NCI-H2081 treated with DMSO at 0.1 percent for 48 hours (cell line): ENCODE measurements at regions not wholly inside any gene's neighbourhood (a gene's known extent, or its start where the extent isn't known, plus 50 kb on each side); places are given as distances from the start of the nearest gene placed in this dataset.

Source experiments
- DNase-seq: peaks from one replicate; lab custom pipeline; 2025; lab: John Stamatoyannopoulos, UW

- no peak for DNase-seq
These were observed 1195.0 kb downstream of the SLITRK5 start for GRCh38 chr13:88866195-88866594.

GRCh38 chr13:88883741-88884140, 1212.6 kb downstream of the SLITRK5 start:
- DNase-seq = no peak

DNA sequence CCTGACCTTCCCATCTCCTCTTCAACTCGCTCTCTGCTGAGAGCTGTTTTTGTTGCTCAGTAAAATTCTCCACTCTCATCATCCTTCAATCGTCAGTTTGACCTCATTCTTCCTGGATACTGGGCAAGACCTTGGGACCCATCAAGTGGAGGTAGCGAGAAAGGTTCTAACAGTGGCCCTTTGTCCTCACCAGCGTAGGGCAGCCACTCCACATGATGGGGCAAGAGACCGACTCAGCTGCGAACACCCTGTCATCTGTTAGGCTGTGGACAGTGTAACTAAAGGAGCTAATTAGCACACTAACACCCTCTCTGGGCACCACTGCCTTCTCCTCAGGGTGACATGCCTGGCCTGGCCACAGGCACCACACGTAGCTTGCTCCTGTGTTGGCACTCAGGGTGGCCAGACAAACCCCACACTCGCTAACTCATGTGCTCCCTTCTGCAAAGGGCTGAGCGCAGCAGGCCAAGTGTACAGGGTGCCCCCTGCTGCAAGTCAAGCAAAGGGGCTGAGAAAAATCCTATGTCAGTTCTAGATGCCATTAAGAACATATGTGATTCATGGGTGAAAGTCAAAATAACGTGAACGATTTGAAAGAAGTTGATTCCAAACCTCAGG, 1216.0 kb downstream of the SLITRK5 start:
- DNase-seq = no peak

- no peak for DNase-seq
These were observed 1224.2 kb downstream of the SLITRK5 start for GRCh38 chr13:88895261-88895941.

DNA sequence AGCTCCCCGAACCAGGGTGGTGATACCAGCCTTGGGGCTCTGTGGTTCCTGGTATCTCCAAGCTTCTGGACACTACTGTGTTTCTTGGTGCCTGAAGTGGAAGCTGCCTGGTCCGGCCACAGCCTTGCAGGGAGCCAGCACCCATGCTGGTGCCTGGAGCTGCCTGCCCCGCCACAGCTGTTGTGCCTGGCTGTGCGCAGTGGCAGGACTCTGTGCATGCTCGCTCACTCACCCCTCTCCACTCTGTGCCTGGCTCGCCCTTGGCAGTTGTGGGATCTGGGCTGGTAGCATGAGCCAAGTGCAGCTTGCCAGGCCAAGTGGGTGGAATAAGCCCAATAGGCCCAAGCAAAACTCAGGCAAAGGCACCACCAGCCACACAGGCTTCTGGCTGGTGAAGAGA, 1225.3 kb downstream of the SLITRK5 start:
- no peak for DNase-seq

- DNase-seq = peak; percentile 90
These were observed 1237.8 kb downstream of the SLITRK5 start for GRCh38 chr13:88908961-88909441.

- no peak for DNase-seq
These were observed 1248.9 kb downstream of the SLITRK5 start for GRCh38 chr13:88919970-88920628.

GRCh38 chr13:88925954-88926353, 1254.8 kb downstream of the SLITRK5 start:
- DNase-seq = no peak

- DNase-seq = no peak
These were observed 1255.8 kb downstream of the SLITRK5 start for GRCh38 chr13:88926890-88927502.

DNA sequence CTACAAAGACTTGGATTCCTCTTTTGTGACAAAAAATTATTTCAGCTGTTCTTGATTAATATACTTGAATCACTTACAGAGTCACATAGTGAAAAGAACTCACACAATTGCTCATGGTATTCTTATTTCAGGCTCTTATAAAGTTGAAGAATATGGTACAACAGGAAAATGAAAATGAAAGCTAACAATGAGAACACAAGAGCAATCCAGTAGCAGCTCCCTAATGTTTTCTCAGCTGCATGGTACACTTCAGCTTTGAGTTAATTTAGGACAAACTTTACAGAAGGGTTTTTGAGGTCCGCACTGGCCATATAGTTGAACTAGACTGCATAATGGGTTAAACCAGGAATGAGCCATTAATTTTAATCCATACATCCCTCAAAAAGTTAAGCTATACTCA, 1261.8 kb downstream of the SLITRK5 start:
- no peak for DNase-seq

DNA sequence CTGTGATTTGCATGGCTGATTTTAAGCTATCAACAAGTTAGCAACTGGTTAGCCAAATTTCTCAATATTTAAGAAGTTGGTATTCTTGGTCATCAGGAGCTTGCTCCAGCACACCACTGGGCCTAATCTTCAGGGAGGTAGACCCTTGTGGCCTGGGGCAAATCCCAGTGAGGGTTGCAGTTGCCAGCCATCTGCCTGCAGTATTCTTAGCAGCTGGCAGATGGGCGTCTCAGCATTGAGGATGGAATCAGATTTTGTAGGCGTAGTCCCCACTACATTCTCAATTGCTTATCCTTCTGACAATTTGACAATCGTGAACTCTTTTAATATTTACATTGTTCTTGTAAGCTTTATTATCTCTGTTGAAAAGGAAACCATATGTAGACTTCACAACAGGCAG, 1266.2 kb downstream of the SLITRK5 start:
- no peak for DNase-seq

DNA sequence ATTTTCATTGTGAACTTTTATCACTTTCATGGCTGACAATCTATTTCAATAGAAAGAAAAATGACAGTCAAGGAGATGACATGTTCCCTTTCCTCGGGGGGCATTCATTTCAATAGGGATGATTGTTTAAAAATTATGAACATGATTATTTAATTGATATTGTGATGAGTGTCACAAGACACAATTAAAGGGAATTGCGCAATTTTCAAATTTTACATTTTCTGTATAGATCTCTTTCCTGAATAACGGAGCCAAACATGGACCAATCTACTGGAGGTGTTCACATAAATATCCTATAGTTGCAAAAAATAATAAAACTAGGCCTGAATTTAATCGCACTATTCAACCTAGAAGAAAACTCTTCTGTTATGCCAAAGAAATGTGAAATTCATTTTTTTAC, 1274.6 kb downstream of the SLITRK5 start:
- no peak for DNase-seq

GRCh38 chr13:88948501-88948900, 1277.3 kb downstream of the SLITRK5 start:
- no peak for DNase-seq

DNA sequence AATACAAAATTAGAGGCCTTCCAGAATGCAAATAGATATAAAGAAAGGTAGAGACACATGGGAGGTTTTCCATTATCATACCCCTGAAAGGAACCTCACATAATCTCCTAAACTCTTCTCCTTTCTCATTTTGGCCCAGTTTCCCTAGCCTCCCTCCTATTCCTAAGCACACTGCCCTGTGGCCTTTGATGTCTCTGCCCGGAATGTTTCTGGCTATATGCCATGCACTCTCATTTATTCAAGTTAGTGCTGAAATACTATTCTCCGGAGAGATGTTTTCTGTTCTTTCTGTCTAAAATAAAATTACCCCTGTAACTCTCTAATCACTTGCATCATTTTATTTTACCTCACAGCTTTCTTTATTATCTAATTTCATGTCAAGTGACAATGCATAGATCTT, 1287.7 kb downstream of the SLITRK5 start:
- DNase-seq = no peak

GRCh38 chr13:88976466-88976865, 1305.3 kb downstream of the SLITRK5 start:
- DNase-seq = no peak

DNA sequence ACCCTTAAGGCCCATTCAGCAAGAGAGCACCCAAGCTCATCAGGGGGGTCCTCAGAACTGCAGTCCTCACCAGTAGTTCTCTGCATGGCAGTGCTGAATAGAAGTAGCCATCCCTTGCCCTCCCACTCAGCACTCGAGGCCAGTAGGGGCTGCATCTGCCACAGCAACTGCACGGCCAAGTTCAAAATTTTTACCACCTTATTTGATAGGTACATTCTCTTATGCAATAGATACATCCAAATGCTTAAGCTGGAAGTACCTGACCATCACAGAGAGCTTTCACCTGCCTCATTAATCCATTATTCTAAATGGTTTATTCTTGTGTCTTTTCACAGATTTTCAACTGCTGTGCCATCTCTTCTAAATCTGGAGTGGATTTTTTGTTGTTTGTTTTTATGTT, 1307.4 kb downstream of the SLITRK5 start:
- no peak for DNase-seq

GRCh38 chr13:88979465-88980175, 1308.4 kb downstream of the SLITRK5 start:
- DNase-seq = no peak

GRCh38 chr13:89003656-89004055, 1332.5 kb downstream of the SLITRK5 start:
- no peak for DNase-seq

DNA sequence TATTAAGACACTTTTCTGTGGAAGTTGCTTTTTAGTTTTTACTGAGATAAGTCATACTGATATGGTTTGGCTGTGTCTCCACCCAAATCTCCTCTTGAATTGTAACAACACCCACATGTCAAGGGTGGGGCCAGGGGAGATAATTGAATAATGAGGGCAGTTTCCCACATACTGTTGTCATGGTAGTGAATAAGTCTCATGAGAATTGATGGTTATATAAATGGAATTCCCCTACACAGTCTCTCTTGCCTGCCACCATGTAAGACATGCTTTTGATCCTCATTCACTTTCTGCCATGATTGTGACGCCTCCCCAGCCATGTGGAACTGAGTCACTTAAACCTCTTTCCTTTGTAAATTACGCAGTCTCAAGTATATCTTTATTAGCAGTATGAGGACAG, 1340.4 kb downstream of the SLITRK5 start:
- no peak for DNase-seq

- no peak for DNase-seq
These were observed 1356.6 kb downstream of the SLITRK5 start for GRCh38 chr13:89027694-89028306.

GRCh38 chr13:89029062-89029461, 1357.9 kb downstream of the SLITRK5 start:
- no peak for DNase-seq

- no peak for DNase-seq
These were observed 1362.8 kb downstream of the SLITRK5 start for GRCh38 chr13:89034015-89034414.
